ENCODE measurements at regions not wholly inside any gene's neighbourhood (a gene's known extent, or its start where the extent isn't known, plus 50 kb on each side); places are given as distances from the start of the nearest gene placed in this dataset.

GRCh38 chr16:79263425-79263824, 337.1 kb downstream of the MAF start:
- TF ChIP-seq, protein P1, sequence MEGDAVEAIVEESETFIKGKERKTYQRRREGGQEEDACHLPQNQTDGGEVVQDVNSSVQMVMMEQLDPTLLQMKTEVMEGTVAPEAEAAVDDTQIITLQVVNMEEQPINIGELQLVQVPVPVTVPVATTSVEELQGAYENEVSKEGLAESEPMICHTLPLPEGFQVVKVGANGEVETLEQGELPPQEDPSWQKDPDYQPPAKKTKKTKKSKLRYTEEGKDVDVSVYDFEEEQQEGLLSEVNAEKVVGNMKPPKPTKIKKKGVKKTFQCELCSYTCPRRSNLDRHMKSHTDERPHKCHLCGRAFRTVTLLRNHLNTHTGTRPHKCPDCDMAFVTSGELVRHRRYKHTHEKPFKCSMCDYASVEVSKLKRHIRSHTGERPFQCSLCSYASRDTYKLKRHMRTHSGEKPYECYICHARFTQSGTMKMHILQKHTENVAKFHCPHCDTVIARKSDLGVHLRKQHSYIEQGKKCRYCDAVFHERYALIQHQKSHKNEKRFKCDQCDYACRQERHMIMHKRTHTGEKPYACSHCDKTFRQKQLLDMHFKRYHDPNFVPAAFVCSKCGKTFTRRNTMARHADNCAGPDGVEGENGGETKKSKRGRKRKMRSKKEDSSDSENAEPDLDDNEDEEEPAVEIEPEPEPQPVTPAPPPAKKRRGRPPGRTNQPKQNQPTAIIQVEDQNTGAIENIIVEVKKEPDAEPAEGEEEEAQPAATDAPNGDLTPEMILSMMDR (IDR thresholded peaks at IDR 0.05) = no peak

More at GRCh38 chr16:79263425-79263824, 337.1 kb downstream of the MAF start:
- Mint-ChIP-seq H3K27me3 (peaks cover 53% of the 10 kb centered on the region), H3K9me3 (peaks cover 5% of the 10 kb centered on the region), H3K36me3 (ENCODE audit: low read depth) (no peaks in the 10 kb centered on the region), H3K4me1 (peaks cover 10% of the 10 kb centered on the region), H3K4me3 (no peak overlapping the region), H3K27ac (no peak overlapping the region)
- POLR2A ChIA-PET = no interaction called here
- DNase-seq = no peak
- intact Hi-C loops (cut with micrococcal nuclease) = no loop called here
- CTCF ChIA-PET = no interaction called here
- ATAC-seq (ENCODE audit: low read depth) = no peak
